NCI-H226 (cell line): ENCODE measurements at regions not wholly inside any gene's neighbourhood (a gene's known extent, or its start where the extent isn't known, plus 50 kb on each side); places are given as distances from the start of the nearest gene placed in this dataset.
"Not testable (repeated sequence)": the region's sequence is repeated elsewhere in the genome, so short reads cannot be mapped to it uniquely, and the experiment has no call there.

Experiments used
- DNase-seq: peaks from one replicate; pipeline ENCODE4 v3.0.0-alpha.2; 2015

DNA sequence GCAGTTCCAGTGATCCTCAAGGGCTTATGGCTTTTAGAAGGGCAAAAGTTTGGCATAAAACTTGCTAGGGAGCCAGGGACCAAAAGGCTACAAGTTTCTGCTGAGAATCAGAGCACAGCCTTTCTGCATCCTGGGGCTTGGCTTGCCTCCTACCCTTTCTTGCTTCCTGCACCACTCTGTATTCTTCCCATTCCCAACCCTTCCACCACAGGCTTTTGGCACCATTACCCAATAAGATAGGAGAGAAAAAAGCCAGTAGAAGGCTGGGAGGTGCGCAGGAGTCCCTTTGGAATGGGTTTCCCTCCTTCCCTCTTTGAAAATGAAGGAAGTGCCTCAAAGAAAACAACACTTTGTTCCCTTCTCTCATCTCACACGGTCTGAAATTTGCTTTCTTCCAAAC is 268.6 kb downstream of the PDCD6IP start:
- DNase-seq: no peak

- no peak for DNase-seq
These were observed 269.2 kb downstream of the PDCD6IP start for GRCh38 chr3:34067536-34068051.

DNA sequence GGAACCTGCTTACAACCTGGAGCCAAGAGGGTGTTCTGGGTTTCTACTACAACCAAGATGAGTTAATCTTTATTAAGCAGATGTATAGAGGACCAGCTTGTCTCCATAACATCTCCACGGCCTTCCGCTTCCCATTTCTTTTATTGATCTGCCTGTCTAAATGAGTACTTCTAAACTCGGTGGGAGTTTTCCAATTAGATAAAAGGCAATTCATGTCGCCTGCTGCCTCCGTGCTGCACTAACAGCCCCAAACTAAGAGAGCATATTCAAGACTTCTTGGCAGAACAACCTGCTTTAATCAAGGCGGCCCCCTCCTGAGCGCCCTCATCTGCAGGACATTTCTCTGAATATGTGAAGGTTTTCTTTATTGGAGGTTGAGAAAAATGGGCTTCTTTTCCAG is 270.1 kb downstream of the PDCD6IP start:
- DNase-seq: no peak

- no peak for DNase-seq
These were observed 272.6 kb downstream of the PDCD6IP start for GRCh38 chr3:34070831-34071585.

- no peak for DNase-seq
These were observed 273.9 kb downstream of the PDCD6IP start for GRCh38 chr3:34072297-34072696.

- no peak for DNase-seq
These were observed 274.7 kb downstream of the PDCD6IP start for GRCh38 chr3:34073111-34073510.

GRCh38 chr3:34073961-34074360 is 275.5 kb downstream of the PDCD6IP start:
- no peak for DNase-seq

GRCh38 chr3:34075975-34076374 is 277.5 kb downstream of the PDCD6IP start:
- DNase-seq: no peak

DNA sequence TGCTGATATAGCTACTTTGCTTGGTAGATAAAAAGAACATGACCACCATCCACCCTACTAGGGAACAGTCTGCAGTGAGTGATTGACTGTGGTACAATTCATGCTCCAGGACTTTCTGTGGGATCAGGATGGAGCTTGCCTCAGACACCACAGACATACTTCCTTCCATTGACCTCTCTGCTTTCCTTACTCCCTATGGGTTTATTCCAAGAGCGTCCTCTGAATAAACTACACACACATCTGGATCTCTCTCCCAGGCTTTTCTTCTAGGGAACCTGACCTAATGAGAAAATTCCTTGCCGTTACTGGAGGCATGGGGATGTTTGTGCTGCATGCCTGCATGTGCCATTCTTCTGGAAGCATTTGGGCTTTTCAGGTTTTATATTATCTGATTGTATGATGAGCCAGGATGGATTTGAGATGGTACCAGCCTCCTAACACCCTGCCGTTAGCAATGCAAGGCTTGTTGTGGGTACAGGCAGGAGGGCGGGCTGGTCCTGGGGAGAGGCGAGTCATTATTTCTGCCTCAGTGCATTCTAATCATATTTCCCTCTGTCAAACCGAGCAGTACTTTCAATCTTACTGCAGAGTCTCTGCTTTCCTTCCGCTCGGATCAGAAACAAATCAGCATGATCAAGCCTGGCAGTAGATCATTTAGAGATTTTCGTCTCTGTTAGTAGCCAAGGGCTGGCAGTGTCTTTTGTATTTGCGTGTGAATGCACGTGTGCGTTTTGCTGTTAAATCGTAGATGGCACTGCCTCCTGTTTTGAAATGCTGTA is 279.2 kb downstream of the PDCD6IP start:
- no peak for DNase-seq

- DNase-seq: no peak
These were observed 280.0 kb downstream of the PDCD6IP start for GRCh38 chr3:34078418-34078817.

- not testable (repeated sequence) for DNase-seq
These were observed 281.4 kb downstream of the PDCD6IP start for GRCh38 chr3:34079849-34080248.

GRCh38 chr3:34090379-34090778 is 291.9 kb downstream of the PDCD6IP start:
- not testable (repeated sequence) for DNase-seq

- DNase-seq: no peak
These were observed 292.4 kb downstream of the PDCD6IP start for GRCh38 chr3:34090876-34091275.

- DNase-seq: not testable (repeated sequence)
These were observed 295.9 kb downstream of the PDCD6IP start for GRCh38 chr3:34094280-34094679.

- DNase-seq: no peak
These were observed 303.9 kb downstream of the PDCD6IP start for GRCh38 chr3:34102288-34102687.

GRCh38 chr3:34106379-34106778 is 307.9 kb downstream of the PDCD6IP start:
- DNase-seq: no peak

GRCh38 chr3:34106879-34107278 is 308.4 kb downstream of the PDCD6IP start:
- peak; percentile 9 for DNase-seq

- no peak for DNase-seq
These were observed 309.2 kb downstream of the PDCD6IP start for GRCh38 chr3:34107669-34108068.

DNA sequence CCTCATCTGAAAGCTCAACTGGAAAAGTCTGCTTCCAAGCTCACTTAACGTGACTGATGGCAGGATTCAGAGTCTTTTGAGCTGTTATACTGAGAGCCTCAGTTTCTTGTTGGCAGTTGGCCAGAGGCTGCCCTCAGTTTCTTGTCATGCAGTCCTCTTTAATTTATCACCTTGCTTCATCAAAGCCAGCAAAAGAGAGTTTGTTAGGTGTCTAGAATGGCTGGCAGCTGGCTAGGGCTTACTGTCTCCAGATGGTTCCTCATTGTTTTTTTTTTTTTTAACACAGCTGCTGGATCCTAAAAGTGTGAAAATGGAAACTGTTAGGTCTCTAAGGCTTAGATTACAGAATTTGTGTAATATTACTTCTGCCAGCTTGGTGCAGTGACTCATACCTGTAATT is 310.6 kb downstream of the PDCD6IP start:
- no peak for DNase-seq

- DNase-seq: no peak
These were observed 311.4 kb downstream of the PDCD6IP start for GRCh38 chr3:34109846-34110245.

DNA sequence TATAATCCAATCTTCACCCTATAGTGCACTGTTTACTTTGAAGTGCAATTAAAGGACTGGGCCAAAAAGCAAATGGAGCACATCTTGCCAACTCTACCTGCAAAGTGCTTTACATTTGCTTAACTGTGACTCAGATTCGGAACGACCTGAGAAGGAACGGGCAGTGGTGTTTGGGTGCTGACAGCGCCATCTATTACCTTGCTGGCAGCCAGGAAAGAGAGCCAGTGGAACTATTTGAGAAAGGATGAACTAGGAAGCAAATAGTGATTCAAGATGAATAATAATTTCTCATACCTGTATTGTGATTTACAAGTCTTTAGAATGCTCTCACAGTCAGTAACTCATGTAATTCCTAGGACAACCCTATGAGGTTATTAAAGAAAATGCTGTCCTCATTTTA is 312.9 kb downstream of the PDCD6IP start:
- no peak for DNase-seq

- DNase-seq: not testable (repeated sequence)
These were observed 313.8 kb downstream of the PDCD6IP start for GRCh38 chr3:34112261-34112660.

DNA sequence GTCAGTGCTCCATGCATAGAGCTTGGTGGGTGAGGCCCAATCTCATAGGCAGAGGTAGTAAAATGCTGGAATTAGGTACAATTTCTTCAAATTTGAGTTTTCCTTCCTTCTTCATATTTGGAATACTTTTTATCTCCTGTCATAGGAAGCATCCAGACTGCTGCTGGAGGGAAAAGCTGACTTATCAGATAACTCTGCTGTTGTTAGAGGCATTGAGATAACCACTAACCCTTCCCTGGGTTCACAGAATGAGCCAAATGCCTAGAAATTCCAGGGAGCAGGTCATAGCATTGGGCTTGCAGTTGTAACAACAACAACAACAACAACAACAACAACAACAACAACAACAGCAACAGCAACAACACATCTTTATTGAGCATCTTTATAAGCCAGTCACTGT is 332.7 kb downstream of the PDCD6IP start:
- DNase-seq: no peak

- DNase-seq: no peak
These were observed 333.8 kb downstream of the PDCD6IP start for GRCh38 chr3:34132069-34132692.
